ENCODE measurements at regions not wholly inside any gene's neighbourhood (a gene's known extent, or its start where the extent isn't known, plus 50 kb on each side); places are given as distances from the start of the nearest gene placed in this dataset.

DNA sequence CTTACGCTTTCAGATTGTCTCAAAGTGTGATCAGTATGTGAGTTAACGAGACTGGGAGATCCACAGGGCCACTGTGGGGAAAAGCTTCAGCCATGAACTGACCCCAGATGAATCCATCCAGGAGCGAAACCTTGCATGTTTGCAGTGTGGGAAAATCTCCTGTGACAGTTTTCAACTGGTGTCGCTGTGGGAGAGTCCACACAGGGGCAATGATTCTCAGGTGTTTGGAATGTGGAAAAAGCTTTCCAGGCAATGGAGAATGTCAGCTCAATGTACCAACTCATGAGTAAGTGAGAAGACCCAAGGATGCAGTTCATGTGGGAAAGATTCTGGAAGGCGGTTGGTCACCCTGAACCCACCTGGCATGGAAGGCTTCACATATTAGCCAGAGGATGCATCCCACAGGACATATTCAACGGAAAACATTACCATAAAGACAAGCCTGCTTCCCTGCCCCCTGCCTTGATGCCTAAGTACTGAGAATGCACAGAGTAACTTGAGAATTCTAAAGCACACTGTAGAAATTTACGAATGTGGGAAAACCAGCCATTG, 204.1 kb upstream of the BMPER start:
- Histone ChIP-seq H3K4me2 (replicated peaks; ENCODE audit: low read depth, low read length, poor library complexity, severe bottlenecking) (no peak overlapping the region), H3K27me3 (replicated peaks in 1 of 4; ENCODE audit: control extremely low read depth in 1 of 4, control insufficient read depth in 3 of 4, insufficient read depth in 4 of 4, low read length in 3 of 4) (no peaks in the 10 kb centered on the region), H3K9ac (ENCODE audit: low read length) (no peak overlapping the region), H3K27ac (ENCODE audit: low read length in 2 of 2) (no peak overlapping the region), H3K4me3 (ENCODE audit: control extremely low read depth in 1 of 5, extremely low read depth in 1 of 5, insufficient read depth in 1 of 5, low read depth in 2 of 5, low read length in 4 of 5) (no peak overlapping the region), H3K9me3 (ENCODE audit: control extremely low read depth in 1 of 3, control insufficient read depth in 2 of 3, insufficient read depth in 1 of 3, low read length in 2 of 3) (peaks cover 0 to 7% (median 5%) of the 10 kb centered on the region in 3 donors), H4K20me1 (ENCODE audit: control insufficient read depth, insufficient read depth, low read length, poor library complexity, severe bottlenecking) (no peaks in the 10 kb centered on the region), H3K79me2 (ENCODE audit: control insufficient read depth, insufficient read depth, low read length) (no peaks in the 10 kb centered on the region), H3K4me1 (ENCODE audit: control insufficient read depth in 2 of 2, insufficient read depth in 2 of 2, low read length in 2 of 2) (no peaks in the 10 kb centered on the region), H3K36me3 (replicated peaks in 1 of 2; ENCODE audit: control extremely low read depth in 1 of 2, control insufficient read depth in 1 of 2, extremely low read depth in 1 of 2, insufficient read depth in 2 of 2, low read length in 1 of 2) (no peaks in the 10 kb centered on the region), H2AFZ (ENCODE audit: insufficient read depth, low read depth, low read length, poor library complexity, severe bottlenecking) (no peak overlapping the region)
- peaks cover 13% of the 10 kb centered on the region for H3K9me3 Mint-ChIP-seq (ENCODE audit: insufficient read depth)
- no peak overlapping the region for H3K27ac Mint-ChIP-seq
- POLR2A ChIA-PET = no interaction called here
- H3K4me1 Mint-ChIP-seq = no peaks in the 10 kb centered on the region
- no peak for DNase-seq
- no peak for TF ChIP-seq EZH2 (IDR thresholded peaks at IDR 0.05; ENCODE audit: borderline replicate concordance, insufficient read depth, low read depth, low read length, poor library complexity, severe bottlenecking)
- TF ChIP-seq, protein P1, sequence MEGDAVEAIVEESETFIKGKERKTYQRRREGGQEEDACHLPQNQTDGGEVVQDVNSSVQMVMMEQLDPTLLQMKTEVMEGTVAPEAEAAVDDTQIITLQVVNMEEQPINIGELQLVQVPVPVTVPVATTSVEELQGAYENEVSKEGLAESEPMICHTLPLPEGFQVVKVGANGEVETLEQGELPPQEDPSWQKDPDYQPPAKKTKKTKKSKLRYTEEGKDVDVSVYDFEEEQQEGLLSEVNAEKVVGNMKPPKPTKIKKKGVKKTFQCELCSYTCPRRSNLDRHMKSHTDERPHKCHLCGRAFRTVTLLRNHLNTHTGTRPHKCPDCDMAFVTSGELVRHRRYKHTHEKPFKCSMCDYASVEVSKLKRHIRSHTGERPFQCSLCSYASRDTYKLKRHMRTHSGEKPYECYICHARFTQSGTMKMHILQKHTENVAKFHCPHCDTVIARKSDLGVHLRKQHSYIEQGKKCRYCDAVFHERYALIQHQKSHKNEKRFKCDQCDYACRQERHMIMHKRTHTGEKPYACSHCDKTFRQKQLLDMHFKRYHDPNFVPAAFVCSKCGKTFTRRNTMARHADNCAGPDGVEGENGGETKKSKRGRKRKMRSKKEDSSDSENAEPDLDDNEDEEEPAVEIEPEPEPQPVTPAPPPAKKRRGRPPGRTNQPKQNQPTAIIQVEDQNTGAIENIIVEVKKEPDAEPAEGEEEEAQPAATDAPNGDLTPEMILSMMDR (IDR thresholded peaks at IDR 0.05) = no peak
- no peaks in the 10 kb centered on the region for H3K27me3 Mint-ChIP-seq
- 92% methylated on average over 7 of the region's 7 CpGs for WGBS (ENCODE audit: insufficient coverage)
- ATAC-seq (ENCODE audit: low read depth) = no peak
- no peak overlapping the region for H3K4me3 Mint-ChIP-seq
- intact Hi-C loops (cut with micrococcal nuclease) = no loop called here
- CTCF ChIA-PET = no interaction called here

DNA sequence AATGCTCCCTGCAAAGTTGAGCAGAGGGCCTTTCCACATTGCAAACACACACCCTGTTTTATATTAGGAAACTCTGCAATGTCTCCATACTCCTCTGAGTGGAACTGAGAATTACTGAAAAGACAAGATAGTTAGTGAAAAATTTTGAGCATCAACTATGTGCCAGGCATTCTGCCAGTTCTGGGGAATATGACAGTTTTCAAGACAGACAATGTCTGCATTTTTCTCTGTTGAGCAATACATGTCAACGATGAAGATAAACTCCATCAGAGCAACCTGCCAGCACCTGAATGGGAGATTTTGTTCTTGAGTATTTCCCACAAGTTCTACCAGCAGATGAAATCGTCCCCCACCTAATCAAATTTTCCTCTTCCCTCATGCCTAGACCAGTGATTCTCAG, 203.4 kb upstream of the BMPER start:
- ChIA-PET CTCF (no interaction called here), POLR2A (no interaction called here)
- H3K27ac Mint-ChIP-seq = no peak overlapping the region
- no peaks in the 10 kb centered on the region for H3K4me1 Mint-ChIP-seq
- no peak overlapping the region for H3K4me3 ChIP-seq (ENCODE audit: control extremely low read depth in 1 of 5, extremely low read depth in 1 of 5, insufficient read depth in 1 of 5, low read depth in 2 of 5, low read length in 4 of 5)
- H3K27me3 Mint-ChIP-seq = peaks cover under 1% of the 10 kb centered on the region
- no peaks in the 10 kb centered on the region for H3K27me3 ChIP-seq (replicated peaks in 1 of 4; ENCODE audit: control extremely low read depth in 1 of 4, control insufficient read depth in 3 of 4, insufficient read depth in 4 of 4, low read length in 3 of 4)
- H3K79me2 ChIP-seq (ENCODE audit: control insufficient read depth, insufficient read depth, low read length) = no peaks in the 10 kb centered on the region
- no peak overlapping the region for H2AFZ ChIP-seq (ENCODE audit: insufficient read depth, low read depth, low read length, poor library complexity, severe bottlenecking)
- intact Hi-C loops (cut with micrococcal nuclease) = no loop called here
- no CpG with 5 or more reads among the region's 2 CpGs for WGBS (ENCODE audit: insufficient coverage)
- H3K4me3 Mint-ChIP-seq = no peak overlapping the region
- H4K20me1 ChIP-seq (ENCODE audit: control insufficient read depth, insufficient read depth, low read length, poor library complexity, severe bottlenecking) = no peaks in the 10 kb centered on the region
- H3K4me2 ChIP-seq (replicated peaks; ENCODE audit: low read depth, low read length, poor library complexity, severe bottlenecking) = no peak overlapping the region
- no peaks in the 10 kb centered on the region for H3K36me3 ChIP-seq (replicated peaks in 1 of 2; ENCODE audit: control extremely low read depth in 1 of 2, control insufficient read depth in 1 of 2, extremely low read depth in 1 of 2, insufficient read depth in 2 of 2, low read length in 1 of 2)
- peaks cover 13% of the 10 kb centered on the region for H3K9me3 Mint-ChIP-seq (ENCODE audit: insufficient read depth)
- DNase-seq = no peak
- H3K9ac ChIP-seq (ENCODE audit: low read length) = no peak overlapping the region
- no peak for ATAC-seq (ENCODE audit: low read depth)
- H3K27ac ChIP-seq (ENCODE audit: low read length in 2 of 2) = no peak overlapping the region
- H3K9me3 ChIP-seq (ENCODE audit: control extremely low read depth in 1 of 3, control insufficient read depth in 2 of 3, insufficient read depth in 1 of 3, low read length in 2 of 3) = peaks cover 0 to 7% (median 5%) of the 10 kb centered on the region in 3 donors
- TF ChIP-seq, protein P1 (IDR thresholded peaks at IDR 0.05) = no peak
- no peak for TF ChIP-seq EZH2 (IDR thresholded peaks at IDR 0.05; ENCODE audit: borderline replicate concordance, insufficient read depth, low read depth, low read length, poor library complexity, severe bottlenecking)
- no peaks in the 10 kb centered on the region for H3K4me1 ChIP-seq (ENCODE audit: control insufficient read depth in 2 of 2, insufficient read depth in 2 of 2, low read length in 2 of 2)
